HCT116 (cell line): ENCODE measurements at regions not wholly inside any gene's neighbourhood (a gene's known extent, or its start where the extent isn't known, plus 50 kb on each side); places are given as distances from the start of the nearest gene placed in this dataset.

Experiments used
- CTCF ChIP-seq, 3 experiments: fragments of 200-600 bp in 1 of 3; sonication (generic) in 1 of 3; IDR thresholded peaks in 2 of 3; conservative IDR thresholded peaks in 1 of 3; 2 replicates each; pipeline ENCODE4 v1.5.1; 2012 to 2017; ENCODE audit warnings: low read depth in 2 of 3, low read length in 2 of 3, antibody characterized with exemption in 1 of 3, borderline replicate concordance in 1 of 3, control low read depth in 1 of 3, mild to moderate bottlenecking in 1 of 3, mixed read lengths in 1 of 3, mixed run types in 1 of 3, moderate library complexity in 1 of 3; ENCODE audit not compliant: insufficient read depth in 1 of 3
- ELF1 ChIP-seq: IDR thresholded peaks from 2 replicates; pipeline ENCODE4 v1.6.1; 2012; ENCODE audit warnings: low read depth, borderline replicate concordance
- EZH2 ChIP-seq: fragments of 200-600 bp; sonication (generic); IDR thresholded peaks from 2 replicates; pipeline ENCODE4 v1.6.1; 2017; ENCODE audit warnings: antibody characterized with exemption, mixed run types
- EZH2phosphoT487 ChIP-seq: fragments of 200-600 bp; IDR thresholded peaks from 2 replicates; pipeline ENCODE4 v1.6.1; 2018; ENCODE audit warnings: antibody characterized with exemption, borderline replicate concordance
- JUND ChIP-seq: IDR thresholded peaks from 2 replicates; pipeline ENCODE4 v1.6.1; 2012
- POLR2A ChIP-seq: IDR thresholded peaks from 2 replicates; pipeline ENCODE4 v1.7.0; 2011; ENCODE audit warnings: borderline replicate concordance; ENCODE audit not compliant: insufficient read depth, insufficient read length; ENCODE audit errors: extremely low read depth
- POLR2AphosphoS5 ChIP-seq: IDR thresholded peaks from 2 replicates; pipeline ENCODE4 v1.6.1; 2011; ENCODE audit warnings: mild to moderate bottlenecking, low read depth, low read length, moderate library complexity
- RAD21 ChIP-seq: IDR thresholded peaks from 2 replicates; pipeline ENCODE4 v1.6.1; 2012; ENCODE audit warnings: low read depth, mild to moderate bottlenecking
- REST ChIP-seq: IDR thresholded peaks from 2 replicates; pipeline ENCODE4 v1.6.1; 2012; ENCODE audit warnings: low read depth
- SIN3A ChIP-seq: IDR thresholded peaks from 2 replicates; pipeline ENCODE4 v1.6.1; 2012; ENCODE audit warnings: low read depth
- YY1 ChIP-seq: IDR thresholded peaks from 2 replicates; pipeline ENCODE4 v1.6.1; 2011; ENCODE audit warnings: low read length, low read depth, moderate library complexity, mild to moderate bottlenecking; ENCODE audit not compliant: insufficient replicate concordance; ENCODE audit errors: extremely low read depth
- ZFX ChIP-seq: fragments of 450-650 bp; IDR thresholded peaks from 2 replicates; pipeline ENCODE4 v1.6.1; 2017
- ZNF274 ChIP-seq: fragments of 200-500 bp; sonication (Bioruptor generic); IDR thresholded peaks from 2 replicates; pipeline ENCODE4 v1.6.1; 2014; ENCODE audit warnings: mild to moderate bottlenecking, low read depth, low read length, inconsistent platforms

- TF ChIP-seq YY1 (no peak), ELF1 (no peak), SIN3A (no peak), POLR2A (no peak), CTCF (IDR thresholded peaks at IDR 0.05 in 2 of 3, conservative IDR thresholded peaks at IDR 0.05 in 1 of 3; ENCODE audit: borderline replicate concordance in 1 of 3, insufficient read depth in 1 of 3, low read depth in 2 of 3, low read length in 2 of 3) (no peak), ZFX (no peak), REST (no peak), EZH2 (no peak), ZNF274 (no peak), POLR2AphosphoS5 (no peak), RAD21 (no peak), JUND (no peak), EZH2phosphoT487 (no peak)
Observed at GRCh38 chrX:104488811-104489210, 77.2 kb upstream of the IL1RAPL2 start.
